ENCODE measurements at regions not wholly inside any gene's neighbourhood (a gene's known extent, or its start where the extent isn't known, plus 50 kb on each side); places are given as distances from the start of the nearest gene placed in this dataset.

DNA sequence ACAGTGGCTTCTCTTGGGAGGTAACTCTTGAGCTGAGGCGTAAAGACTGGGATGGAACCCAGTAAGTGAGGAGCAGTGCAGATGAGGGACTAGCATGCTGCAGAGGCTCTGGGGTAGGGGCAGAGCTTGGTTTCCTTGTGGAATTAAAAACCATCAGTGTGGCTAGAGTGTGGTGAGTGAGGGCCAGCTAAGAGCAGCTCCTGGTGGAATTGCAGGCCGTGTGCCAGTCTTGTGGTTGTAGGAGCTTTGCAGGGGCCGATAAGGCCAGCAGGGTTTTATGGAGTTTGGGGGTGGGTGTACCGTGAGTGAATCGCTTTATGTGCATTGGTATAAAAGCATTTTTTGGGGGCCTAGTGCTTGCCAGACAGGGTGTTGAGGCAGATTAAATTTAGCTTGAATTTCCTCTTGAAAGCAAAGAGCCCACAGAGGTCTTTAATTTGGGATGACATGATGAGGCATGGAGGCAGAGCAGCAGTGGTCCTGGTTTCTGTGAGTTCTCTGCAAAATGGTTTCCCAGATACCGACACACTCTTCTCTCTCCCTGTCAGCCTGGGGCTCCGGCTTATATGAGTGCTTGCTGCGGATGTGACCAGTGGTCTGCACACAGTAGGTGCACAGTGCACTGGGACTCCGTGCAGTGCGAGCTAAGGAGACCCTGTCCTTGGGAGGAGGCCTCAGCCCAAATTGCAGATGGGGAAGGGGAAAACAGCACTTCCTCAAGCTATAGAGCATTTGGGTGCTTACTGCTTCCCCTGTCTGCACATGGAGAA is 176.4 kb upstream of the PITX1 start:
- intact Hi-C loops (cut with micrococcal nuclease) (no loop called here), dilution Hi-C loops (cut with MboI; ENCODE audit: extremely low pct_ligation_motif_present, low sequenced_read_pairs) (no loop called here)
- Histone ChIP-seq H3K79me2 (ENCODE audit: control insufficient read depth, insufficient read depth, low read length) (no peaks in the 10 kb centered on the region), H3K27ac (ENCODE audit: insufficient read depth, low read depth, low read length) (no peak overlapping the region), H4K20me1 (replicated peaks; ENCODE audit: control insufficient read depth, extremely low read depth, insufficient read depth, low read length) (no peaks in the 10 kb centered on the region), H3K4me2 (ENCODE audit: insufficient read depth, low read length) (no peak overlapping the region), H3K9me1 (replicated peaks; ENCODE audit: control insufficient read depth, extremely low read depth, insufficient read depth, low read length) (no peaks in the 10 kb centered on the region), H3K4me1 (ENCODE audit: control insufficient read depth, extremely low read depth, insufficient read depth, low read length) (peaks cover 21% of the 10 kb centered on the region), H3K9ac (replicated peaks; ENCODE audit: extremely low read depth, insufficient read depth, low read length) (no peak overlapping the region), H2AFZ (ENCODE audit: low read depth, low read length) (no peak overlapping the region), H3K9me3 (replicated peaks; ENCODE audit: control insufficient read depth, insufficient read depth, low read length) (no peaks in the 10 kb centered on the region), H3K4me3 (replicated peaks in 1 of 3; ENCODE audit: insufficient read depth in 1 of 3, low read depth in 1 of 3, low read length in 3 of 3) (no peak overlapping the region), H3K27me3 (ENCODE audit: control insufficient read depth in 2 of 2, insufficient read depth in 2 of 2, low read length in 2 of 2) (no peaks in the 10 kb centered on the region), H3K36me3 (ENCODE audit: control insufficient read depth in 2 of 2, extremely low read depth in 1 of 2, insufficient read depth in 2 of 2, low read length in 2 of 2) (no peaks in the 10 kb centered on the region)
- FAIRE-seq (no peak), DNase-seq (ENCODE audit: low read depth, low spot score) (no peak)
- CTCF ChIA-PET, result interaction anchor here (0.8 to 4.0 kb wide), 2 partner anchors 19 to 33 kb away, joined by 3 to 27 read pairs; no protein-coding TSS in a partner anchor
- TF ChIP-seq, protein P1, sequence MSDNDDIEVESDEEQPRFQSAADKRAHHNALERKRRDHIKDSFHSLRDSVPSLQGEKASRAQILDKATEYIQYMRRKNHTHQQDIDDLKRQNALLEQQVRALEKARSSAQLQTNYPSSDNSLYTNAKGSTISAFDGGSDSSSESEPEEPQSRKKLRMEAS (IDR thresholded peaks at IDR 0.05; ENCODE audit: insufficient read depth, insufficient read length), result no peak
- no peak for TF ChIP-seq GATA2 (IDR thresholded peaks at IDR 0.05; ENCODE audit: insufficient read depth, insufficient read length, low read depth, low read length)
- no peak for TF ChIP-seq POLR2A (IDR thresholded peaks at IDR 0.05; ENCODE audit: low read depth, low read length)
- TF ChIP-seq MYC (IDR thresholded peaks at IDR 0.05; ENCODE audit: low read depth, low read length), result no peak
- no peak for TF ChIP-seq EZH2 (IDR thresholded peaks at IDR 0.05; ENCODE audit: borderline replicate concordance, low read depth, low read length, severe bottlenecking)
- no peak for TF ChIP-seq FOS (IDR thresholded peaks at IDR 0.05; ENCODE audit: borderline replicate concordance, insufficient read depth, low read length)
- TF ChIP-seq POLR2AphosphoS5 (IDR thresholded peaks at IDR 0.05; ENCODE audit: insufficient read depth, low read depth, low read length), result no peak
- TF ChIP-seq, protein P2, sequence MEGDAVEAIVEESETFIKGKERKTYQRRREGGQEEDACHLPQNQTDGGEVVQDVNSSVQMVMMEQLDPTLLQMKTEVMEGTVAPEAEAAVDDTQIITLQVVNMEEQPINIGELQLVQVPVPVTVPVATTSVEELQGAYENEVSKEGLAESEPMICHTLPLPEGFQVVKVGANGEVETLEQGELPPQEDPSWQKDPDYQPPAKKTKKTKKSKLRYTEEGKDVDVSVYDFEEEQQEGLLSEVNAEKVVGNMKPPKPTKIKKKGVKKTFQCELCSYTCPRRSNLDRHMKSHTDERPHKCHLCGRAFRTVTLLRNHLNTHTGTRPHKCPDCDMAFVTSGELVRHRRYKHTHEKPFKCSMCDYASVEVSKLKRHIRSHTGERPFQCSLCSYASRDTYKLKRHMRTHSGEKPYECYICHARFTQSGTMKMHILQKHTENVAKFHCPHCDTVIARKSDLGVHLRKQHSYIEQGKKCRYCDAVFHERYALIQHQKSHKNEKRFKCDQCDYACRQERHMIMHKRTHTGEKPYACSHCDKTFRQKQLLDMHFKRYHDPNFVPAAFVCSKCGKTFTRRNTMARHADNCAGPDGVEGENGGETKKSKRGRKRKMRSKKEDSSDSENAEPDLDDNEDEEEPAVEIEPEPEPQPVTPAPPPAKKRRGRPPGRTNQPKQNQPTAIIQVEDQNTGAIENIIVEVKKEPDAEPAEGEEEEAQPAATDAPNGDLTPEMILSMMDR (IDR thresholded peaks at IDR 0.05; ENCODE audit: extremely low read depth in 1 of 2, insufficient read depth in 1 of 2, low read depth in 1 of 2, low read length in 2 of 2), result no peak
- no peak for TF ChIP-seq JUN (IDR thresholded peaks at IDR 0.05; ENCODE audit: borderline replicate concordance, insufficient read depth, insufficient read length, low read depth)
- no TSS peak for BruUV-seq (replicated peaks)
- POLR2A ChIA-PET, result no interaction called here
